K562 (cell line): ENCODE measurements at regions not wholly inside any gene's neighbourhood (a gene's known extent, or its start where the extent isn't known, plus 50 kb on each side); places are given as distances from the start of the nearest gene placed in this dataset.
A peak's percentile ranks its signal among the peaks of the same experiment; 100 is the strongest.

Source experiments
- ATAC-seq: fragments of 200-7000 bp; cut with Tn5 transposase; 3 replicates; pipeline ENCODE4 v1.9.1; 2020; ENCODE audit warnings: moderate library complexity
- BruUV-seq: library from RNA; stranded (reverse); fragments of 400-500 nt; replicated peaks from 2 replicates; lab custom pipeline; 2021; lab: Mats Ljungman, UMichigan
- CTCF ChIA-PET: fragments of 300-600 bp; formaldehyde crosslinking; extraction: SDS; loops from one replicate; lab custom pipeline; 2021; ENCODE audit warnings: low intra/inter-chr PET ratio; lab: Yijun Ruan, JAX
- POLR2A ChIA-PET: fragments of 300-600, 350-650 bp; sonication (Branson Sonifier 250); formaldehyde crosslinking; extraction: SDS; loops from one replicate; lab custom pipeline; 2021; ENCODE audit warnings: antibody characterized with exemption, inconsistent platforms; lab: Yijun Ruan, JAX
- DNase-seq, 4 experiments: peaks; one replicate each; pipeline versions ENCODE4 v3.0.0 to v3.0.0-alpha.2; 2011 to 2018; ENCODE audit warnings: low spot score in 3 of 4, mixed read lengths in 3 of 4; ENCODE audit errors: extremely low read depth in 1 of 4
- FAIRE-seq: peaks from 2 replicates; lab custom pipeline; 2011; peaks lifted over from hg19 to GRCh38; lab: Jason Lieb, UNC
- H2AFZ ChIP-seq: 2 replicates; pipeline ENCODE4 v1.6.0; 2011; ENCODE audit warnings: low read depth, low read length, control low read depth, inconsistent platforms
- H3K27ac ChIP-seq: fragments of 200-600 bp; 3 replicates; pipeline ENCODE4 v1.8.0; 2011; ENCODE audit warnings: low read depth, mild to moderate bottlenecking, control low read depth, inconsistent platforms, low read length, moderate library complexity, mixed read lengths; ENCODE audit errors: extremely low read depth
- H3K27me3 ChIP-seq, 2 experiments: fragments of 300-600 bp in 1 of 2; 2 replicates in 1 of 2; 3 replicates in 1 of 2; pipeline versions ENCODE4 v1.6.0 to v1.8.0; 2011; ENCODE audit warnings: inconsistent platforms in 2 of 2, low read length in 2 of 2, mild to moderate bottlenecking in 1 of 2, mixed read lengths in 1 of 2, moderate library complexity in 1 of 2; ENCODE audit not compliant: control insufficient read depth in 2 of 2, insufficient read depth in 2 of 2
- H3K36me3 ChIP-seq: fragments of 300-600 bp; 3 replicates; pipeline ENCODE4 v1.8.0; 2011; ENCODE audit warnings: mild to moderate bottlenecking, low read length, inconsistent platforms; ENCODE audit not compliant: control insufficient read depth, insufficient read depth
- H3K4me1 ChIP-seq, 2 experiments: fragments of 200-600 bp in 1 of 2; replicated peaks in 1 of 2; 2 replicates in 1 of 2; 3 replicates in 1 of 2; pipeline versions ENCODE4 v1.5.1 to v1.8.0; 2011; ENCODE audit warnings: inconsistent platforms in 2 of 2, low read length in 2 of 2, mild to moderate bottlenecking in 1 of 2, mixed read lengths in 1 of 2, moderate library complexity in 1 of 2; ENCODE audit not compliant: control insufficient read depth in 2 of 2, insufficient read depth in 2 of 2
- H3K4me2 ChIP-seq: 2 replicates; pipeline ENCODE4 v1.6.1; 2011; ENCODE audit warnings: low read length, control low read depth, inconsistent platforms, mixed read lengths; ENCODE audit not compliant: insufficient read depth
- H3K4me3 ChIP-seq: fragments of 200-600 bp; sonication (generic), shearing (Covaris generic); 2 replicates; pipeline ENCODE4 v1.5.1; 2016; ENCODE audit warnings: control low read depth, inconsistent platforms
- H3K79me2 ChIP-seq: fragments of 200-600 bp; 3 replicates; pipeline ENCODE4 v1.8.0; 2011; ENCODE audit warnings: low read length, inconsistent platforms; ENCODE audit not compliant: control insufficient read depth, insufficient read depth
- H3K9ac ChIP-seq, 2 experiments: 2 replicates each; pipeline versions ENCODE4 v1.6.0 to v1.6.1; 2011; ENCODE audit warnings: low read depth in 2 of 2, low read length in 2 of 2, control low read depth in 1 of 2, inconsistent platforms in 1 of 2, mild to moderate bottlenecking in 1 of 2, mixed read lengths in 1 of 2; ENCODE audit not compliant: insufficient read depth in 1 of 2
- H3K9me1 ChIP-seq: one replicate; pipeline ENCODE4 v1.6.0; 2011; ENCODE audit warnings: inconsistent platforms, mild to moderate bottlenecking, low read length, moderate library complexity; ENCODE audit not compliant: control insufficient read depth, insufficient read depth
- H3K9me3 ChIP-seq: replicated peaks from 2 replicates; pipeline ENCODE4 v1.5.1; 2011; ENCODE audit warnings: low read depth, low read length, inconsistent platforms; ENCODE audit not compliant: control insufficient read depth, insufficient read depth
- H4K20me1 ChIP-seq: replicated peaks from 2 replicates; pipeline ENCODE4 v1.6.1; 2011; ENCODE audit warnings: low read length, inconsistent platforms, mixed read lengths; ENCODE audit not compliant: control insufficient read depth, insufficient read depth
- ADNP ChIP-seq: fragments of 200-800 bp; sonication (Bioruptor generic); IDR thresholded peaks from 2 replicates; pipeline ENCODE4 v1.6.1; 2016; ENCODE audit warnings: missing genetic modification characterization, missing compliant biosample characterization
- CHD1 ChIP-seq: fragments of 200-600 bp; sonication (generic); IDR thresholded peaks from one replicate; pipeline ENCODE4 v1.6.1; 2012; ENCODE audit warnings: mild to moderate bottlenecking, moderate library complexity, low read length, inconsistent platforms
- FOXA1 ChIP-seq: fragments of 450-650 bp; IDR thresholded peaks from 2 replicates; pipeline ENCODE4 v1.6.1; 2016; ENCODE audit warnings: mild to moderate bottlenecking, borderline replicate concordance
- IRF2 ChIP-seq: sonication (generic); formaldehyde crosslinking; IDR thresholded peaks from 2 replicates; pipeline ENCODE4 v1.8.1; 2022; ENCODE audit warnings: mild to moderate bottlenecking, missing genetic modification reagents
- POLR2H ChIP-seq: IDR thresholded peaks from 2 replicates; pipeline ENCODE4 v1.6.1; 2016; ENCODE audit warnings: missing genetic modification characterization, low read depth, mild to moderate bottlenecking, control low read depth, missing compliant biosample characterization, moderate library complexity
- ZBTB17 ChIP-seq: fragments of 450-650 bp; formaldehyde crosslinking; IDR thresholded peaks from 2 replicates; pipeline ENCODE4 v1.4.0; 2020; ENCODE audit warnings: mild to moderate bottlenecking
- ZEB2 ChIP-seq: fragments of 450-650 bp; IDR thresholded peaks from 2 replicates; pipeline ENCODE4 v1.6.1; 2016
- ZNF217 ChIP-seq: sonication (generic); formaldehyde crosslinking; IDR thresholded peaks from 2 replicates; pipeline ENCODE4 v1.8.0; 2022; ENCODE audit warnings: mild to moderate bottlenecking, missing genetic modification reagents
- ZNF830 ChIP-seq: fragments of 250-450 bp; sonication (Bioruptor Pico); IDR thresholded peaks from 2 replicates; pipeline ENCODE4 v1.5.0; 2021; ENCODE audit warnings: mild to moderate bottlenecking
- WGBS: fragments of 100-300 bp; shearing (Covaris generic); methylation state at CpG from one replicate; pipeline ENCODE4 v1.1.6; 2016; ENCODE audit warnings: low coverage, mixed read lengths; ENCODE audit not compliant: insufficient coverage; ENCODE audit errors: missing lambda C conversion rate; 5-methylcytosine and 5-hydroxymethylcytosine counted together
- in situ Hi-C: fragments of 300-500 bp; cut with MboI; formaldehyde crosslinking; loops from 4 replicates; pipeline ENCODE4 v1.15.0; 2018; ENCODE audit warnings: inconsistent platforms, mixed read lengths
- intact Hi-C: fragments of 100-400 bp; cut with micrococcal nuclease; formaldehyde crosslinking; loops from 2 replicates; pipeline ENCODE4 v1.14.2; 2022
- TF ChIP-seq, protein P1 (sequence below): fragments of 200-400 bp; formaldehyde crosslinking; IDR thresholded peaks from 2 replicates; pipeline ENCODE4 v1.6.1; 2017; ENCODE audit warnings: mild to moderate bottlenecking, low read depth, low read length, moderate library complexity
- TF ChIP-seq, protein P2 (sequence below): sonication (generic); IDR thresholded peaks from 2 replicates; pipeline ENCODE4 v1.6.1; 2016

DNA sequence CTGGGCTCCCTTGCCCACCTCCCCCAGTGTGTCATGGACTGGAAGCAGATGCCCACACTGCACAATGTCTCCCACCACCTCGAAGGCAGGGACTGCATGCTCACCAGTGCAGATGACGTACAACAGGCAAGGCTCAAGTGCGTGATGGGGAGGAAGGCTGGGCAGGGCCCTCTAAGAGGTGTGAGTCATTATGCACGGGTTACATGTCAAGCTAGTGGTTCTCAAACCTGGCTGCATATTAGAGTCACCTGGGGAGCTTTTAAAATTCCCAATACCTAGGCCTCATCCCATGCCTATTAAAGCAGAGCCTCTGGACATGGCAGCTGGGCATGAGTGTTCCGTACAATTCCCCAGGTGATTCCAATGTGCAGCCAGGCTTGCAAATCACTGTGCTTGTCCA lies 137.9 kb upstream of the NGF start:
- no peaks in the 10 kb centered on the region for H3K9me3 ChIP-seq
- FAIRE-seq (peak; percentile 46), DNase-seq (no peak), ATAC-seq (no peak)
- ChIA-PET CTCF (no interaction called here), POLR2A (no interaction called here)
- no peak overlapping the region for H3K9ac ChIP-seq
- no peak overlapping the region for H3K4me3 ChIP-seq
- no peaks in the 10 kb centered on the region for H3K4me1 ChIP-seq
- H3K36me3 ChIP-seq = no peaks in the 10 kb centered on the region
- TF ChIP-seq CHD1 (no peak), POLR2H (no peak), ADNP (tag) (no peak), ZNF830 (CRISPR knock-in tag) (no peak), ZEB2 (no peak), IRF2 (CRISPR knock-in tag) (no peak), FOXA1 (no peak), ZNF217 (CRISPR knock-in tag) (no peak), ZBTB17 (no peak)
- TF ChIP-seq, protein P1, sequence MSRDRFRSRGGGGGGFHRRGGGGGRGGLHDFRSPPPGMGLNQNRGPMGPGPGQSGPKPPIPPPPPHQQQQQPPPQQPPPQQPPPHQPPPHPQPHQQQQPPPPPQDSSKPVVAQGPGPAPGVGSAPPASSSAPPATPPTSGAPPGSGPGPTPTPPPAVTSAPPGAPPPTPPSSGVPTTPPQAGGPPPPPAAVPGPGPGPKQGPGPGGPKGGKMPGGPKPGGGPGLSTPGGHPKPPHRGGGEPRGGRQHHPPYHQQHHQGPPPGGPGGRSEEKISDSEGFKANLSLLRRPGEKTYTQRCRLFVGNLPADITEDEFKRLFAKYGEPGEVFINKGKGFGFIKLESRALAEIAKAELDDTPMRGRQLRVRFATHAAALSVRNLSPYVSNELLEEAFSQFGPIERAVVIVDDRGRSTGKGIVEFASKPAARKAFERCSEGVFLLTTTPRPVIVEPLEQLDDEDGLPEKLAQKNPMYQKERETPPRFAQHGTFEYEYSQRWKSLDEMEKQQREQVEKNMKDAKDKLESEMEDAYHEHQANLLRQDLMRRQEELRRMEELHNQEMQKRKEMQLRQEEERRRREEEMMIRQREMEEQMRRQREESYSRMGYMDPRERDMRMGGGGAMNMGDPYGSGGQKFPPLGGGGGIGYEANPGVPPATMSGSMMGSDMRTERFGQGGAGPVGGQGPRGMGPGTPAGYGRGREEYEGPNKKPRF = no peak
- TF ChIP-seq, protein P2, sequence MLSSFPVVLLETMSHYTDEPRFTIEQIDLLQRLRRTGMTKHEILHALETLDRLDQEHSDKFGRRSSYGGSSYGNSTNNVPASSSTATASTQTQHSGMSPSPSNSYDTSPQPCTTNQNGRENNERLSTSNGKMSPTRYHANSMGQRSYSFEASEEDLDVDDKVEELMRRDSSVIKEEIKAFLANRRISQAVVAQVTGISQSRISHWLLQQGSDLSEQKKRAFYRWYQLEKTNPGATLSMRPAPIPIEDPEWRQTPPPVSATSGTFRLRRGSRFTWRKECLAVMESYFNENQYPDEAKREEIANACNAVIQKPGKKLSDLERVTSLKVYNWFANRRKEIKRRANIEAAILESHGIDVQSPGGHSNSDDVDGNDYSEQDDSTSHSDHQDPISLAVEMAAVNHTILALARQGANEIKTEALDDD = no peak
- no peaks in the 10 kb centered on the region for H3K79me2 ChIP-seq
- H3K27me3 ChIP-seq = peaks cover 0 to 5% of the 10 kb centered on the region in 2 experiments; a peak in 1 of 5 replicates
- H4K20me1 ChIP-seq = no peaks in the 10 kb centered on the region
- in situ Hi-C loops (no loop called here), intact Hi-C loops (no loop called here)
- no peak overlapping the region for H2AFZ ChIP-seq
- H3K27ac ChIP-seq = no peak overlapping the region
- no TSS peak for BruUV-seq
- H3K4me2 ChIP-seq = no peak overlapping the region
- WGBS = 1% methylated on average over 5 of the region's 5 CpGs
- H3K9me1 ChIP-seq = no peaks in the 10 kb centered on the region
